HG02943 (cell line): ENCODE measurements at regions not wholly inside any gene's neighbourhood (a gene's known extent, or its start where the extent isn't known, plus 50 kb on each side); places are given as distances from the start of the nearest gene placed in this dataset.
"Not testable (repeated sequence)": the region's sequence is repeated elsewhere in the genome, so short reads cannot be mapped to it uniquely, and the experiment has no call there.

ENCODE experiments used
- ATAC-seq: cut with Tn5 transposase; IDR thresholded peaks from one replicate; pipeline ENCODE4 v1.9.1; 2021; ENCODE audit warnings: mild to moderate bottlenecking, low read depth, moderate library complexity; ENCODE audit not compliant: unreplicated experiment

- ATAC-seq = no peak
Measured at GRCh38 chr9:124164811-124165210, 92.9 kb upstream of the NEK6 start.

- ATAC-seq = no peak
Measured at GRCh38 chr9:124174433-124174832, 83.3 kb upstream of the NEK6 start.

- ATAC-seq = not testable (repeated sequence)
Measured at GRCh38 chr9:124177522-124177921, 80.2 kb upstream of the NEK6 start.

- ATAC-seq = no peak
Measured at GRCh38 chr9:124179196-124180071, 78.3 kb upstream of the NEK6 start.

GRCh38 chr9:124180557-124180956 is 77.2 kb upstream of the NEK6 start:
- ATAC-seq = no peak

GRCh38 chr9:124182741-124183140 is 75.0 kb upstream of the NEK6 start:
- ATAC-seq = no peak

- no peak for ATAC-seq
Measured at GRCh38 chr9:124183772-124184171, 74.0 kb upstream of the NEK6 start.

- no peak for ATAC-seq
Measured at GRCh38 chr9:124185413-124185812, 72.3 kb upstream of the NEK6 start.

- ATAC-seq = no peak
Measured at GRCh38 chr9:124187311-124187710, 70.4 kb upstream of the NEK6 start.

GRCh38 chr9:124188331-124189110 is 69.2 kb upstream of the NEK6 start:
- ATAC-seq = no peak

GRCh38 chr9:124190761-124191160 is 67.0 kb upstream of the NEK6 start:
- ATAC-seq = no peak

- no peak for ATAC-seq
Measured at GRCh38 chr9:124191691-124192395, 65.9 kb upstream of the NEK6 start.

GRCh38 chr9:124196814-124197176 is 61.0 kb upstream of the NEK6 start:
- no peak for ATAC-seq

GRCh38 chr9:124197177-124198095 is 60.3 kb upstream of the NEK6 start:
- peak; percentile 47 for ATAC-seq

GRCh38 chr9:124198331-124198730 is 59.4 kb upstream of the NEK6 start:
- ATAC-seq = no peak

GRCh38 chr9:124198948-124199347 is 58.8 kb upstream of the NEK6 start:
- no peak for ATAC-seq

GRCh38 chr9:124199474-124199873 is 58.3 kb upstream of the NEK6 start:
- no peak for ATAC-seq

- peak; percentile 81 for ATAC-seq
Measured at GRCh38 chr9:124202447-124202971, 55.2 kb upstream of the NEK6 start.

- ATAC-seq = no peak
Measured at GRCh38 chr9:124205686-124206352, 51.9 kb upstream of the NEK6 start.
